WTC11 (cell line): ENCODE measurements at regions not wholly inside any gene's neighbourhood (a gene's known extent, or its start where the extent isn't known, plus 50 kb on each side); places are given as distances from the start of the nearest gene placed in this dataset.

Experiments
- ATAC-seq: fragments of 200-7000 bp; cut with Tn5 transposase; 2 replicates; pipeline ENCODE4 v1.10.0; 2021; ENCODE audit warnings: mild to moderate bottlenecking, moderate library complexity
- CTCF ChIA-PET: fragments of 300-600 bp; sonication (Branson Sonifier 250); formaldehyde crosslinking; loops from one replicate; lab custom pipeline; 2021; ENCODE audit warnings: antibody characterized with exemption; lab: Charles Lee
- POLR2A ChIA-PET: fragments of 350-600 bp; sonication (Branson Sonifier 250); formaldehyde crosslinking; loops from one replicate; lab custom pipeline; 2021; ENCODE audit warnings: antibody characterized with exemption; lab: Charles Lee
- DNase-seq: peaks from one replicate; pipeline ENCODE4 v3.0.0; 2021; ENCODE audit warnings: low spot score
- H3K27ac Mint-ChIP-seq: 2 replicates; pipeline ENCODE4 v1.8.0; 2021; ENCODE audit warnings: mixed read lengths
- H3K27me3 Mint-ChIP-seq: 2 replicates; pipeline ENCODE4 v1.8.0; 2021; ENCODE audit warnings: low read depth, mild to moderate bottlenecking, moderate library complexity, mixed read lengths
- H3K36me3 Mint-ChIP-seq: 2 replicates; pipeline ENCODE4 v1.8.0; 2021; ENCODE audit warnings: mixed read lengths
- H3K4me1 Mint-ChIP-seq: 2 replicates; pipeline ENCODE4 v1.8.0; 2022; ENCODE audit warnings: mixed read lengths
- H3K4me3 Mint-ChIP-seq: 2 replicates; pipeline ENCODE4 v1.8.0; 2021; ENCODE audit warnings: mild to moderate bottlenecking, moderate library complexity, mixed read lengths
- H3K9me3 Mint-ChIP-seq: 2 replicates; pipeline ENCODE4 v1.8.0; 2021; ENCODE audit warnings: mixed read lengths
- ARID4B ChIP-seq: sonication (generic); formaldehyde crosslinking; IDR thresholded peaks from 2 replicates; pipeline ENCODE4 v1.8.0; 2023; ENCODE audit warnings: missing genetic modification reagents, mild to moderate bottlenecking, borderline replicate concordance
- ATF1 ChIP-seq: sonication (generic); formaldehyde crosslinking; IDR thresholded peaks from 2 replicates; pipeline ENCODE4 v1.8.1; 2023; ENCODE audit warnings: mild to moderate bottlenecking, moderate library complexity, missing genetic modification reagents
- ATF6 ChIP-seq: sonication (generic); formaldehyde crosslinking; IDR thresholded peaks from 2 replicates; pipeline ENCODE4 v1.8.1; 2023; ENCODE audit warnings: mild to moderate bottlenecking, missing genetic modification reagents
- CREB1 ChIP-seq: sonication (generic); formaldehyde crosslinking; IDR thresholded peaks from 2 replicates; pipeline ENCODE4 v1.8.0; 2023; ENCODE audit warnings: mild to moderate bottlenecking, missing genetic modification reagents
- CREM ChIP-seq: sonication (generic); formaldehyde crosslinking; IDR thresholded peaks from 2 replicates; pipeline ENCODE4 v1.8.1; 2022; ENCODE audit warnings: mild to moderate bottlenecking, missing genetic modification reagents, moderate library complexity
- E2F1 ChIP-seq: sonication (generic); formaldehyde crosslinking; IDR thresholded peaks from 2 replicates; pipeline ENCODE4 v1.8.0; 2022; ENCODE audit warnings: mild to moderate bottlenecking, missing genetic modification reagents
- ELF4 ChIP-seq: sonication (generic); formaldehyde crosslinking; IDR thresholded peaks from 2 replicates; pipeline ENCODE4 v1.8.1; 2022; ENCODE audit warnings: low read depth, mild to moderate bottlenecking, moderate library complexity, missing genetic modification reagents
- FOXP4 ChIP-seq: sonication (generic); formaldehyde crosslinking; IDR thresholded peaks from 2 replicates; pipeline ENCODE4 v1.8.0; 2022; ENCODE audit warnings: mild to moderate bottlenecking, missing genetic modification reagents
- GABPB1 ChIP-seq: sonication (generic); formaldehyde crosslinking; IDR thresholded peaks from 2 replicates; pipeline ENCODE4 v1.8.1; 2023; ENCODE audit warnings: mild to moderate bottlenecking, missing genetic modification reagents
- NFYB ChIP-seq: sonication (generic); formaldehyde crosslinking; conservative IDR thresholded peaks from 2 replicates; pipeline ENCODE4 v1.8.0; 2022; ENCODE audit warnings: low read depth, missing genetic modification reagents
- PREB ChIP-seq: sonication (generic); formaldehyde crosslinking; IDR thresholded peaks from 2 replicates; pipeline ENCODE4 v1.8.1; 2022; ENCODE audit warnings: mild to moderate bottlenecking, missing genetic modification reagents, moderate library complexity, borderline replicate concordance
- RELA ChIP-seq: sonication (generic); formaldehyde crosslinking; IDR thresholded peaks from 2 replicates; pipeline ENCODE4 v1.8.1; 2022; ENCODE audit warnings: missing genetic modification reagents, mild to moderate bottlenecking, borderline replicate concordance
- STAT6 ChIP-seq: sonication (generic); formaldehyde crosslinking; conservative IDR thresholded peaks from 2 replicates; pipeline ENCODE4 v1.8.1; 2023; ENCODE audit warnings: mild to moderate bottlenecking, low read depth, missing genetic modification reagents, moderate library complexity
- USF1 ChIP-seq: sonication (generic); formaldehyde crosslinking; IDR thresholded peaks from 2 replicates; pipeline ENCODE4 v1.8.0; 2022; ENCODE audit warnings: mild to moderate bottlenecking, missing genetic modification reagents
- USF2 ChIP-seq: sonication (generic); formaldehyde crosslinking; IDR thresholded peaks from 2 replicates; pipeline ENCODE4 v1.8.1; 2023; ENCODE audit warnings: mild to moderate bottlenecking, missing genetic modification reagents, moderate library complexity
- ZNF121 ChIP-seq: sonication (generic); formaldehyde crosslinking; IDR thresholded peaks from 2 replicates; pipeline ENCODE4 v1.8.0; 2023; ENCODE audit warnings: missing genetic modification reagents
- ZNF317 ChIP-seq: sonication (generic); formaldehyde crosslinking; IDR thresholded peaks from 2 replicates; pipeline ENCODE4 v1.8.1; 2023; ENCODE audit warnings: low read depth, mild to moderate bottlenecking, moderate library complexity, missing genetic modification reagents, borderline replicate concordance
- ZSCAN18 ChIP-seq: fragments of 250-450 bp; sonication (Bioruptor Pico); IDR thresholded peaks from 2 replicates; pipeline ENCODE4 v2.1.2; 2022; ENCODE audit warnings: mild to moderate bottlenecking, moderate library complexity

GRCh38 chr6:113739041-113739655, 118.0 kb upstream of the MARCKS start (continued):
- TF ChIP-seq ZSCAN18 (CRISPR knock-in tag) (no peak), GABPB1 (CRISPR knock-in tag) (no peak), FOXP4 (CRISPR knock-in tag) (no peak), ATF1 (no peak), ARID4B (CRISPR knock-in tag) (no peak), NFYB (CRISPR knock-in tag) (no peak), USF1 (CRISPR knock-in tag) (no peak), RELA (CRISPR knock-in tag) (no peak), ZNF317 (CRISPR knock-in tag) (no peak)

- H3K4me1 Mint-ChIP-seq: no peaks in the 10 kb centered on the region
- ATAC-seq (no peak), DNase-seq (no peak)
- no peak overlapping the region for H3K4me3 Mint-ChIP-seq
- no peaks in the 10 kb centered on the region for H3K36me3 Mint-ChIP-seq
- POLR2A ChIA-PET: no interaction called here
- H3K27me3 Mint-ChIP-seq: no peaks in the 10 kb centered on the region
- H3K9me3 Mint-ChIP-seq: no peaks in the 10 kb centered on the region
- TF ChIP-seq ZNF121: no peak
- TF ChIP-seq PREB (CRISPR knock-in tag): no peak
- no peak for TF ChIP-seq STAT6 (CRISPR knock-in tag)
- TF ChIP-seq RELA (CRISPR knock-in tag): no peak
- TF ChIP-seq E2F1 (CRISPR knock-in tag): no peak
- TF ChIP-seq USF2: no peak
- no peak for TF ChIP-seq CREM
- TF ChIP-seq ATF6: no peak
- TF ChIP-seq ELF4 (CRISPR knock-in tag): no peak
- no peak for TF ChIP-seq CREB1
- TF ChIP-seq ATF1: no peak
- TF ChIP-seq, all 79 proteins: peak for 0
- no peak overlapping the region for H3K27ac Mint-ChIP-seq
- CTCF ChIA-PET: no interaction called here
Measured at GRCh38 chr6:113741651-113742050, 115.5 kb upstream of the MARCKS start.
